AG09319 (cell line): ENCODE measurements at regions not wholly inside any gene's neighbourhood (a gene's known extent, or its start where the extent isn't known, plus 50 kb on each side); places are given as distances from the start of the nearest gene placed in this dataset.

Source experiments
- DNase-seq: peaks from one replicate; pipeline ENCODE4 v3.0.0-alpha.2; 2010; ENCODE audit warnings: low read depth; ENCODE audit errors: extremely low read depth
- CTCF ChIP-seq: IDR thresholded peaks from 2 replicates; pipeline ENCODE4 v1.5.1; 2011; ENCODE audit warnings: low read depth, mild to moderate bottlenecking, inconsistent platforms, low read length, moderate library complexity

- DNase-seq: no peak
- TF ChIP-seq CTCF: no peak
Observed at GRCh38 chr16:51420247-51420646, 269.2 kb upstream of the SALL1 start.

- no peak for DNase-seq
Observed at GRCh38 chr16:51419768-51420167, 268.7 kb upstream of the SALL1 start.

GRCh38 chr16:51418258-51418657, 267.2 kb upstream of the SALL1 start:
- no peak for DNase-seq
- TF ChIP-seq CTCF: no peak

More at GRCh38 chr16:51419768-51420167, 268.7 kb upstream of the SALL1 start:
- no peak for TF ChIP-seq CTCF

- DNase-seq: no peak
- TF ChIP-seq CTCF: no peak
Observed at GRCh38 chr16:51416926-51417325, 265.9 kb upstream of the SALL1 start.

GRCh38 chr16:51410125-51410524, 259.1 kb upstream of the SALL1 start:
- TF ChIP-seq CTCF: no peak
- no peak for DNase-seq

GRCh38 chr16:51409001-51409675, 258.1 kb upstream of the SALL1 start:
- DNase-seq: no peak
- TF ChIP-seq CTCF: no peak

- no peak for DNase-seq
- TF ChIP-seq CTCF: no peak
Observed at GRCh38 chr16:51408357-51408756, 257.3 kb upstream of the SALL1 start.
